T-cell (primary cell): ENCODE measurements at regions not wholly inside any gene's neighbourhood (a gene's known extent, or its start where the extent isn't known, plus 50 kb on each side); places are given as distances from the start of the nearest gene placed in this dataset.

Source experiments
- ATAC-seq, 4 experiments: fragments of 200-7000 bp in 3 of 4; fragments of 150-1000 bp in 1 of 4; cut with Tn5 transposase; replicated peaks in 1 of 4; 1 replicate in 3 of 4; 2 replicates in 1 of 4; pipeline ENCODE4 v1.10.0; 2021; ENCODE audit warnings: moderate library complexity in 3 of 4, mild to moderate bottlenecking in 2 of 4, moderate number of reproducible peaks in 1 of 4
- CTCF ChIA-PET, 2 donors: fragments of 300-600 bp; sonication (Branson Sonifier 250); formaldehyde crosslinking; loops; one replicate each; lab custom pipeline; 2022; ENCODE audit warnings: antibody characterized with exemption in 2 of 2; lab: Charles Lee
- POLR2A ChIA-PET, 2 donors: fragments of 300-600 bp; sonication (Branson Sonifier 250); formaldehyde crosslinking; loops; one replicate each; lab custom pipeline; 2022; ENCODE audit warnings: antibody characterized with exemption in 2 of 2; lab: Charles Lee
- DNase-seq, 35 experiments: peaks; one replicate each; pipeline versions ENCODE4 v3.0.0 to v3.0.0-alpha.2; 2013 to 2023
- H3K27ac ChIP-seq: one replicate; pipeline ENCODE4 v1.5.1; 2013; ENCODE audit warnings: low read length
- H3K27me3 ChIP-seq, 2 experiments: replicated peaks in 1 of 2; 1 replicate in 1 of 2; 2 replicates in 1 of 2; pipeline versions ENCODE4 v1.6.1 to v1.7.0; 2013; ENCODE audit warnings: low read length in 1 of 2, mixed read lengths in 1 of 2; ENCODE audit not compliant: control insufficient read depth in 2 of 2, insufficient read depth in 2 of 2; ENCODE audit errors: extremely low read depth in 1 of 2
- H3K36me3 ChIP-seq, 2 donors: 1 replicate in 1 of 2; 2 replicates in 1 of 2; pipeline versions ENCODE4 v1.6.1 to v1.7.0; 2013; ENCODE audit warnings: low read length in 1 of 2; ENCODE audit not compliant: control insufficient read depth in 2 of 2, insufficient read depth in 1 of 2; ENCODE audit errors: extremely low read depth in 1 of 2
- H3K4me1 ChIP-seq, 2 experiments: 1 replicate in 1 of 2; 2 replicates in 1 of 2; pipeline versions ENCODE4 v1.6.1 to v1.7.0; 2013; ENCODE audit warnings: low read length in 2 of 2, mixed read lengths in 1 of 2; ENCODE audit not compliant: insufficient read depth in 2 of 2, control insufficient read depth in 1 of 2; ENCODE audit errors: extremely low read depth in 1 of 2
- H3K4me3 ChIP-seq, 2 donors: 1 replicate in 1 of 2; 2 replicates in 1 of 2; pipeline versions ENCODE4 v1.5.1 to v1.7.0; 2013; ENCODE audit warnings: mild to moderate bottlenecking in 2 of 2, low read length in 1 of 2, moderate library complexity in 1 of 2; ENCODE audit not compliant: control insufficient read depth in 1 of 2; ENCODE audit errors: extremely low read depth in 1 of 2
- H3K9me3 ChIP-seq: 2 replicates; pipeline ENCODE4 v1.7.0; 2013
- H3K27ac Mint-ChIP-seq, 2 donors: one replicate each; pipeline ENCODE4 v1.8.0; 2020 to 2021; ENCODE audit warnings: mild to moderate bottlenecking in 2 of 2, mixed read lengths in 2 of 2
- H3K27me3 Mint-ChIP-seq, 2 donors: one replicate each; pipeline ENCODE4 v1.8.0; 2021 to 2022; ENCODE audit warnings: mixed read lengths in 2 of 2
- H3K36me3 Mint-ChIP-seq: one replicate; pipeline ENCODE4 v1.8.0; 2021; ENCODE audit warnings: mixed read lengths
- H3K4me1 Mint-ChIP-seq, 3 donors: one replicate each; pipeline ENCODE4 v1.8.0; 2020 to 2022; ENCODE audit warnings: mixed read lengths in 3 of 3, mild to moderate bottlenecking in 1 of 3
- H3K4me3 Mint-ChIP-seq, 3 donors: one replicate each; pipeline ENCODE4 v1.8.0; 2020 to 2022; ENCODE audit warnings: mild to moderate bottlenecking in 3 of 3, mixed read lengths in 3 of 3, moderate library complexity in 3 of 3
- H3K9me3 Mint-ChIP-seq, 3 donors: one replicate each; pipeline ENCODE4 v1.8.0; 2020 to 2022; ENCODE audit warnings: mixed read lengths in 3 of 3
- WGBS: methylation state at CpG from one replicate; pipeline ENCODE4 v1.1.5; 2013; ENCODE audit warnings: missing lambda C conversion rate; ENCODE audit not compliant: insufficient coverage; 5-methylcytosine and 5-hydroxymethylcytosine counted together

- CTCF ChIA-PET, result no interaction called here
- H3K27ac ChIP-seq, result no peak overlapping the region
- no peaks in the 10 kb centered on the region for H3K27me3 ChIP-seq
- H3K36me3 Mint-ChIP-seq, result no peaks in the 10 kb centered on the region
- H3K4me1 Mint-ChIP-seq, result no peaks in the 10 kb centered on the region
- H3K36me3 ChIP-seq, result no peaks in the 10 kb centered on the region
- no peaks in the 10 kb centered on the region for H3K27me3 Mint-ChIP-seq
- H3K4me3 ChIP-seq, result no peak overlapping the region
- POLR2A ChIA-PET, result no interaction called here
- H3K4me1 ChIP-seq, result no peaks in the 10 kb centered on the region
- H3K9me3 Mint-ChIP-seq, result peaks cover 0 to 4% (median 4%) of the 10 kb centered on the region in 3 donors
- DNase-seq (no peak), ATAC-seq (no peak)
- H3K9me3 ChIP-seq, result peaks cover 3% of the 10 kb centered on the region
- no CpG with 5 or more reads among the region's 4 CpGs for WGBS
- no peak overlapping the region for H3K27ac Mint-ChIP-seq
- no peak overlapping the region for H3K4me3 Mint-ChIP-seq
Observed at GRCh38 chr15:96882121-96882772, 551.7 kb downstream of the NR2F2 start.

GRCh38 chr15:96887730-96888129 is 557.2 kb downstream of the NR2F2 start:
- Mint-ChIP-seq H3K36me3 (no peaks in the 10 kb centered on the region), H3K27me3 (no peaks in the 10 kb centered on the region), H3K9me3 (no peaks in the 10 kb centered on the region), H3K27ac (no peak overlapping the region), H3K4me3 (no peak overlapping the region), H3K4me1 (peaks cover 10 to 17% (median 15%) of the 10 kb centered on the region in 3 donors)
- ChIA-PET CTCF (no interaction called here), POLR2A (no interaction called here)
- ATAC-seq (no peak), DNase-seq (no peak)
- no peaks in the 10 kb centered on the region for H3K4me1 ChIP-seq
- H3K9me3 ChIP-seq, result no peaks in the 10 kb centered on the region
- no peaks in the 10 kb centered on the region for H3K36me3 ChIP-seq
- no peaks in the 10 kb centered on the region for H3K27me3 ChIP-seq
- no peak overlapping the region for H3K27ac ChIP-seq
- H3K4me3 ChIP-seq, result no peak overlapping the region
- WGBS, result no CpG with 5 or more reads among the region's 1 CpG

GRCh38 chr15:96888764-96889163 is 558.3 kb downstream of the NR2F2 start:
- no peaks in the 10 kb centered on the region for H3K27me3 Mint-ChIP-seq
- no peaks in the 10 kb centered on the region for H3K27me3 ChIP-seq
- no peak overlapping the region for H3K4me3 Mint-ChIP-seq
- H3K9me3 Mint-ChIP-seq, result no peaks in the 10 kb centered on the region
- no peak overlapping the region for H3K27ac ChIP-seq
- H3K4me1 Mint-ChIP-seq, result peaks cover 10 to 20% (median 15%) of the 10 kb centered on the region in 3 donors
- CTCF ChIA-PET, result no interaction called here
- no peaks in the 10 kb centered on the region for H3K4me1 ChIP-seq
- no peak for ATAC-seq
- POLR2A ChIA-PET, result no interaction called here
- no CpG with 5 or more reads among the region's 1 CpG for WGBS
- no peaks in the 10 kb centered on the region for H3K36me3 ChIP-seq
- H3K4me3 ChIP-seq, result no peak overlapping the region
- no peaks in the 10 kb centered on the region for H3K9me3 ChIP-seq
- H3K27ac Mint-ChIP-seq, result no peak overlapping the region
- DNase-seq, result no peak
- no peaks in the 10 kb centered on the region for H3K36me3 Mint-ChIP-seq

GRCh38 chr15:96889734-96890480 is 559.4 kb downstream of the NR2F2 start:
- no peak for DNase-seq
- no peak for ATAC-seq
- Mint-ChIP-seq H3K27me3 (no peaks in the 10 kb centered on the region), H3K4me1 (peaks cover 10 to 20% (median 15%) of the 10 kb centered on the region in 3 donors), H3K36me3 (no peaks in the 10 kb centered on the region), H3K27ac (peak overlapping the region in 1 of 2 donors; percentile 70), H3K4me3 (peak overlapping the region; percentile 66 to 76 (median 67)), H3K9me3 (no peaks in the 10 kb centered on the region)
- no peaks in the 10 kb centered on the region for H3K4me1 ChIP-seq
- CTCF ChIA-PET, result no interaction called here
- H3K36me3 ChIP-seq, result no peaks in the 10 kb centered on the region
- H3K9me3 ChIP-seq, result no peaks in the 10 kb centered on the region
- POLR2A ChIA-PET, result no interaction called here
- peak overlapping the region in 1 of 2 donors; percentile 10 for H3K4me3 ChIP-seq
- WGBS, result no CpG with 5 or more reads among the region's 6 CpGs
- no peak overlapping the region for H3K27ac ChIP-seq
- H3K27me3 ChIP-seq, result no peaks in the 10 kb centered on the region

GRCh38 chr15:96891046-96891445 is 560.5 kb downstream of the NR2F2 start:
- WGBS, result 41% methylated on average over 2 of the region's 4 CpGs
- Mint-ChIP-seq H3K27me3 (peaks cover 0 to 7% of the 10 kb centered on the region in 2 donors), H3K4me3 (peak overlapping the region in 2 of 3 donors; percentile 3 to 15), H3K4me1 (peaks cover 10 to 20% (median 15%) of the 10 kb centered on the region in 3 donors), H3K36me3 (no peaks in the 10 kb centered on the region), H3K27ac (no peak overlapping the region), H3K9me3 (no peaks in the 10 kb centered on the region)
- no peak overlapping the region for H3K4me3 ChIP-seq
- no peaks in the 10 kb centered on the region for H3K27me3 ChIP-seq
- H3K27ac ChIP-seq, result no peak overlapping the region
- no peaks in the 10 kb centered on the region for H3K9me3 ChIP-seq
- H3K4me1 ChIP-seq, result no peaks in the 10 kb centered on the region
- POLR2A ChIA-PET, result interaction anchor here (0.6 kb wide), 2 partner anchors 17 to 28 kb away, joined by 4 read pairs; no protein-coding TSS in a partner anchor
- DNase-seq (no peak), ATAC-seq (no peak)
- CTCF ChIA-PET, result no interaction called here
- no peaks in the 10 kb centered on the region for H3K36me3 ChIP-seq

- ATAC-seq, result no peak
- Histone ChIP-seq H3K27me3 (no peaks in the 10 kb centered on the region), H3K4me1 (no peaks in the 10 kb centered on the region), H3K36me3 (no peaks in the 10 kb centered on the region), H3K27ac (no peak overlapping the region), H3K9me3 (no peaks in the 10 kb centered on the region), H3K4me3 (no peak overlapping the region)
- Mint-ChIP-seq H3K36me3 (no peaks in the 10 kb centered on the region), H3K27ac (no peak overlapping the region), H3K4me1 (peaks cover 10 to 20% (median 15%) of the 10 kb centered on the region in 3 donors), H3K4me3 (no peak overlapping the region), H3K27me3 (peaks cover 0 to 7% of the 10 kb centered on the region in 2 donors), H3K9me3 (no peaks in the 10 kb centered on the region)
- DNase-seq, result peak in 1 of 35 experiments; percentile 3
- CTCF ChIA-PET, result interaction anchor here in 1 of 2 donors (0.6 kb wide), 1 partner anchor 1181 kb away, joined by 3 read pairs; no protein-coding TSS in a partner anchor
- no CpG with 5 or more reads among the region's 5 CpGs for WGBS
- POLR2A ChIA-PET, result no interaction called here
Observed at GRCh38 chr15:96893159-96893906, 562.8 kb downstream of the NR2F2 start.
